ENCODE measurements at regions not wholly inside any gene's neighbourhood (a gene's known extent, or its start where the extent isn't known, plus 50 kb on each side); places are given as distances from the start of the nearest gene placed in this dataset.

DNA sequence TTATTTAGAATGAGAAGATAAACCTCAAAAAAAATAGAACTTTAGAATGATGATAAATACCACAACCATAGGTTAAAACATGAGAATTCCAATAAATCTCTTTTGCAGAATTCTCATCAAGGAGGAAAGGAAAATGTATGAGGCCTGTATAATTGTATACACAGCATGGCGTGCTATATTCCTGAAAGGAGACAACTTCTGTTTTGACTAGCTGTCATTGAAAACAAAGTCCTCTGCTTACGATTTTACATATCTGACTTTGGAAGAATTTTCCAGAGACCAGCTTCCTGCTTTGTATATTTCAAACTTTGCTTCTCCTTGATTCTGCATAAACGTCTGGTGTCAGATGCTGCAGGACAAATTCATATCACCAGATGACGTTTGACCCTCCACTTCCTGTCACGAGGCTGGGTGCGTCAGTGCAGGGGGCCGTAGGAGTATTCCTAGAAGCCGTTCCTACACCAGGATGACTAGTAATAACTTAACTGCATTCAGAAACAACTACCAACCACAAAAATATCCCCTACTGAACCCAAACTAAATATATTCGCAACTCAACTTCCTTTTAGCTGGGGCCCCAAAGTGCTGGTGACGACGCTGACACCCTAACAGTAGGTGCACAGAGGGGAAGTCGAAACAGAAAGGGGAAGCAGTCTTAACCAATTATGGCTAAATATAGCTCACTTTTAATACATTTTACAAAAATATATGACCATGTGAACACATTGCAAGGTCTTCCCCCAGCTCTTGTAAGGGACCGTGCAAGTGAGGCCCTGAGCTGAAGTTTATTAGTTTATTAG, 178.6 kb upstream of the INHBA start:
- in situ Hi-C loops (cut with HindIII; ENCODE audit: low pct_unique_long_range_greater_than_20kb, low sequenced_read_pairs), result no loop called here
- no peak for DNase-seq (ENCODE audit: low read depth, low spot score)

DNA sequence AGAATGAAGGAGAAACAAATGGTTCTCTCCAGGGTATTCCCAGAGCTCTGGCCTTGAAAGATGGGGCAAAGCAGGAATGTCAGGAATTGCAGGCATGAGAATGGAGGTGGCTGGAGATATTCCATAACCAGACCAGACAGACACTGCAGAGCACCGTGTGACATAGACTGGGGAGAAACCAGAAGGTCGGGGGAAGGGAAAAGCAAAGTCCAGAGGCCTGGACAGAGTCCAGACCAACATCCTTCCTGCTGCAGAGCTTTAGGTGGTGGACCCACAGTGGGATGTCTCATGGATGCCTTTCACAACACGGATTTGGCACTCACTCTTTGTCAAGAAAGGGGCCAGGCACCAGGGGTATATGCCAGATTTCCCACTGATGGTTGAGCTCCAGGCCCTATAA, 177.2 kb upstream of the INHBA start:
- in situ Hi-C loops (cut with HindIII; ENCODE audit: low pct_unique_long_range_greater_than_20kb, low sequenced_read_pairs), result no loop called here
- DNase-seq (ENCODE audit: low read depth, low spot score), result no peak

DNA sequence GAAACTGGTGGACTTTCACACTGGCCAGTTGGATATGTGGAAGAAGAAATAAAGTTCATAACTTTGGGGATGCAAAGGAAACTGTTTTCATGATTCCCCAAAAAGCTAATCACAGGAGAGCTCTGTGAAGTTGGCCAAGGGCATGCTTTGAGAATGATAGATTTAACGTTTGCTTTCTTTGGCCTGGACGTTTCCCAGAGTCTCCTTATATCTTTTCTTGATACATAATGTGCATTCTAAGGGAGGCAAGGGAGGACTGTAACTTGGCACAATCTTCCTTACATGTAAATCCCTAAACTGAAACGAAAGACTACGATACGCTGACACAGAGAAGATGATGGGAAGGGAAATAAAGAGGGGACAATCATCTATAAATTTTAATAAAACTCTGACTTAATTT, 176.5 kb upstream of the INHBA start:
- DNase-seq (ENCODE audit: low read depth, low spot score), result no peak
- in situ Hi-C loops (cut with HindIII; ENCODE audit: low pct_unique_long_range_greater_than_20kb, low sequenced_read_pairs), result no loop called here

DNA sequence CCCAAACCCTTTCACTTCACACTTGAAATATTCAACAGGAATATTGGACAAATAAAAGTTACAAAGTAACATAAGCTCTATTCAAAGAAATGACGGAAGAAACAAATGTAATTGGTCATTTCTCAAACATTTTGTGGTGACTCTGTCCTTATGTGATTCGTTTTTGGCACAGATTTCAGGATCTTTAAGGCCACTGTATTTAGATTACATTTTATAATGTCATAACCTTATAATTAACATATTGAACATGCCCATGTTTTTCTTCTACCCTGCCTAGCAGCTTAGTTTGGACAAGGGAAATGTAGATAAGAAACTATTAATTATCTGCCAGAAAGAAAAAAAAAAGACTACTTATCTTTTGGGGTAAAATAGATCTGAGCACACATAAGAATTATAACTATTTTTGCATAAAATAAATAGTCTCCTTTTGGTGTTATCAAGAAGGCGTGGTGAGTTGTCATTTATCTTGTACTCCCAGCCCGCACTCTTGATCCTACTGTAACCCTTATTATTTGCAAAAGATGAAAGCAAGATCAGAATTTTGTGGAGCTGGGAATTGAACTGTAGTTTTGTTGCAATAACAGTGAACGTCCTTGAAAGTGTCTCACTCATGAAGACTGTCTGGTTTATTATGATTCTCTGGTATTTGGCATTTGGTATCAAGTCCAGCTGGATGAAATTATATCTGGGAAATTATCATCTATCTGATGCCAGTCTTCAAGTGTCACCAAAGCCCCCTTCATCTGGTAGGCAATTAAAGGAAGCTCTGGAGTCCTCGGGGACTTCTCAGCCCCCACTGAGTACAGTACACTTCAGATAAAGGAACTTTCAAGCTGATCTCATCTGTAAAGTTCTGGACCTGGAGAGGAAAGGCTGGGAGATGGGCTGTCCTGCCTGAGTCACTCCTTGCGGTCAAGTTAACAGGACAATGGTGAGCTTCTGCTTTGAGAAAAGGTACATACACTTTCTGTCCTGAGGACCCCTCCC, 175.7 kb upstream of the INHBA start:
- in situ Hi-C loops (cut with HindIII; ENCODE audit: low pct_unique_long_range_greater_than_20kb, low sequenced_read_pairs), result no loop called here
- DNase-seq (ENCODE audit: low read depth, low spot score), result no peak

DNA sequence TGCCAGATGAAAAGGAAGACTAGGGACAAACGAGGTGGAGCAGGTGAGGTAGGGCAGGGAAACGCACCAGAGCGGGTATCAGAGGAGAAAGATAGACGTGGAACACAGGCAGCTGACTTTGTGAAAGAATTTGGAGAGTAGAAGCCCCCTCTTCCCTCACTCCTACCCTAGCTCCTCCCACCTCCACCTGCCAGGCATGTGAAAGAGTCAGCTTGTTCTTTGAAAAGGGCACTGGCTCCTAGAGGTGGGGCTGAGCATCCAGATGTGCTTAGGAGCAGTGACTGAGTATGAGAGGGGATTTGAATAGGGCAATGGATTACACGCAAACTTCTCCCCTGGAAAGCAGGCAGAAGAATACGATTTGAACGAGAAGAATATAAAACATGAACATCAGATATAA, 174.2 kb upstream of the INHBA start:
- in situ Hi-C loops (cut with HindIII; ENCODE audit: low pct_unique_long_range_greater_than_20kb, low sequenced_read_pairs), result no loop called here
- DNase-seq (ENCODE audit: low read depth, low spot score), result no peak

DNA sequence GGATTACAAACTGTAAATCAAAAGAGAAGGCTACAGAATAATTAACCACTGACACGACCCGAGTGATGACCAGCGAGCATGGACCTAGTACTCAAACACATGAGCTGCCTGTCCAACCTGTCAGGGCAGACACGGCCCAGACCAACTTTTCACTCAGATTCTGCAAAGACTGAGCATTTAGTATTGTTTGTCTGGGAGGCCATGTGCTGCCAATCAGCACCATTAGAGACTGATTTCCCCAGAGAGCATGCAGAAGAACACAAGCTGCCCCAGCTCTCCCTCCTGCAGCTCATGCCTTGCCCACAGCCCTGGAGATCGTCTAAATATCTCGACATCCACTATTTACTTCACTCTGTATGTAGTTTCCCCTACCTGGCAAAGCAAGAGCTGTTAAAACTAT, 172.6 kb upstream of the INHBA start:
- DNase-seq (ENCODE audit: low read depth, low spot score), result no peak
- in situ Hi-C loops (cut with HindIII; ENCODE audit: low pct_unique_long_range_greater_than_20kb, low sequenced_read_pairs), result no loop called here

DNA sequence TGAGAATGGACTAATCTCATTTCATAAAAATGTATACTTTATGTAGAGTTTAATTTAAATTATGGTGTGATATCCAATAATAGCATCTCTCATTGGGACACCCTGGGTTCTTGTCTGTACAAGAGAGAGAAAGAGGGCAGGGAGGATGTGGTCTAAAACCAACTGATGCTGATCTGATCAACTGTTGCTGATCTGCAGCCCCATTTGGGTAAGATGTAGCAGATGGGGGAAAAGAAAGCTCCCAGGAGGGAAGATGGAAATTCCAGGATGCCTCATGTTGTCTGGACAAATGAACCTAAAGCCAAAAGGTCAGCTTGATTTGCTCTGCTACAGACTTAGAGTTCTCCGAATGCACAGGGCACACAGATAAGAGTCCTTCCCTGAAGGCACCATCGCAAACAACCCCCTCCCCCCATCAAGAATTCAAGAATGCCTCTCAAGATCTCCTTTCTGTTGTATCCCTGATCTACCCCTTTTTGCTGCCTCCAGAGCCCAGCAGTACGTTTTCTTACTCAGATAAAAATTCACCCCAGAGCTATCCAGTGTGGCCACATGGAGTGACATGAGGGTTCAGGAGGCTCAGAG, 171.4 kb upstream of the INHBA start:
- DNase-seq (ENCODE audit: low read depth, low spot score), result no peak
- in situ Hi-C loops (cut with HindIII; ENCODE audit: low pct_unique_long_range_greater_than_20kb, low sequenced_read_pairs), result no loop called here

DNA sequence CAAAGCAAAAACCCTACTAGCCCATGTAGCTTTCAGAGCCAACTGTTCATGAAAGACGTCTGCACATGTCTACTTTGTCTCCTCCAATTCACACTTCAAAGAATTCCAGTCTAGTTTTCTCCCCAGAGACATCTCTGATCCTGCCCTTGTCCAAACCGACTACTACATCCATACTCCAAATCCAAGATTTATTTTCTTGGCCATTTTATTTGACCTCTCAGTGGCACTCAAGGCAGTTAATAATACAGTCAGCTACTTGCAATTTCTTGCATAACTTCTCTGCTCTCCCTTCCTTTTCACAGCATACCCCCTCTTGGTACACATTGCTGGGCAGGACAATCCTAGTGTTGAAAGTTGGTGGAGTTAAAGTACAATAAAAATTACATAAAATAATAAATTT, 170.9 kb upstream of the INHBA start:
- DNase-seq (ENCODE audit: low read depth, low spot score), result no peak
- in situ Hi-C loops (cut with HindIII; ENCODE audit: low pct_unique_long_range_greater_than_20kb, low sequenced_read_pairs), result no loop called here

DNA sequence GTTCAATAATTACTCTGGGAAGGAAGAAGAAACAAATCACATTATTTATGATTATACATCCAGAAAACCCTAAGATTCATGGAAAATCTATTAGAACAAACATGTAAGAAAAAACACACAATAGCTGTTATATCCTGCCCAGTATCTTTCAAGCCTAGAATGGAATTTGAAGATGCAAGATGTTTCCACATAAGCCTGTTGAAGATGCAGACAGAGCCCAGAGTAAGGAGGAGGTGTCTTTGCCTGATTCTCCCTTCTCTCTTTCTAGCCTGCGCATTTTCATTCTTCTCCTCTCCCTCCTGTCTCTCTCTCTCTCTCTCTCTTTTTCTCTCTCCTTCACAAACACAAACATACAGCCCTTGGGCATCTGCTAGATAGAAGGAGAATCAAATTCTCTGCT, 170.1 kb upstream of the INHBA start:
- DNase-seq (ENCODE audit: low read depth, low spot score), result no peak
- in situ Hi-C loops (cut with HindIII; ENCODE audit: low pct_unique_long_range_greater_than_20kb, low sequenced_read_pairs), result no loop called here

DNA sequence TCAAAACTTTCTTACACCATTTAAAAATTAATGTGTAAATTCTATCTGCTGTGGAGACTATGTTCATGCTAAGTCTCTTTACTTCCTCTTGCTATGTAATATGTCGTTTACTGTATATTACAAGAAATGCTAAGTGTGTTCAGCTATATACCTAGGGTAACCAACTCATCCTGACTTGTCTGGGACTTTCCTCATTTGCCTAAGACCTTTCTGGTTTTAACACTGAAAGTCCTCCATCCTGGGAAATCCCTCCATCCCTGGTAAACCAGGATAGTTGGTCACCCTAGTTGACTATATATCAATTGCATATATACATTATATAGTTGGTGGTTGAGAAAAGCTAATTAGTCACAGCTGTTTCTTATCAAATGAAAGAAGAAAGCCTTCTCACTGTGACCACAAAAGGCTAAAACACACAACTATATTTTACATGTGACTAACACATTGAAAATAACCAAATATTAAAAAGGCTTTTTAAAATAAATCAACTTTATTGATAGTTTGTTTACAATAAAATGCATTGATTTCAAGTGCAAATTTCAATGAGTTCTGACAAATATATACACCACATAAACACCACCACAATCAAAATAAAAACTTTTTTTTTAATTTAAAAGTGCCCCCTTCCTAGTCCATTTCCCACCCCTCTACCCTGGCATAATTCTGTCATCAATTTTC, 167.7 kb upstream of the INHBA start:
- no peak for DNase-seq (ENCODE audit: low read depth, low spot score)
- in situ Hi-C loops (cut with HindIII; ENCODE audit: low pct_unique_long_range_greater_than_20kb, low sequenced_read_pairs), result no loop called here

DNA sequence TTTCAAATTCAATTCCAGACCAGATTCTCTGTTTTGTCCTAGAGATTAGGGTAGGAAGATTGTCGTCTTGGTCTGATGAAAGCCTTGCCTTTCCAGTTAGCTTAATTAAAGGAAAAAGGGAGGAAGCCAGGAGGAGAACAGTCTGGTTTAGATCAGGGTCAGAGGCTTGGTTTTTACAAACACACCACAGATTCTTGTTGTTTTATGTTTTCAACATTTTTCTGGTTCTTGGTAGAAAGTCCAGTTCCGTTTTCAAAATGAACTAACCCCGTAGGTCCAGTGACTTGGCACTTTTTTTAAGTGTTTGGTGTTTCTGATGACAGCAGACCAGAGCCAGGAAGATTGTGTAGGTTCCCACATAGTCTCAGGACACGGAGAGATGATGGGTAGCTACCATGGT, 167.1 kb upstream of the INHBA start:
- in situ Hi-C loops (cut with HindIII; ENCODE audit: low pct_unique_long_range_greater_than_20kb, low sequenced_read_pairs), result no loop called here
- DNase-seq (ENCODE audit: low read depth, low spot score), result no peak

DNA sequence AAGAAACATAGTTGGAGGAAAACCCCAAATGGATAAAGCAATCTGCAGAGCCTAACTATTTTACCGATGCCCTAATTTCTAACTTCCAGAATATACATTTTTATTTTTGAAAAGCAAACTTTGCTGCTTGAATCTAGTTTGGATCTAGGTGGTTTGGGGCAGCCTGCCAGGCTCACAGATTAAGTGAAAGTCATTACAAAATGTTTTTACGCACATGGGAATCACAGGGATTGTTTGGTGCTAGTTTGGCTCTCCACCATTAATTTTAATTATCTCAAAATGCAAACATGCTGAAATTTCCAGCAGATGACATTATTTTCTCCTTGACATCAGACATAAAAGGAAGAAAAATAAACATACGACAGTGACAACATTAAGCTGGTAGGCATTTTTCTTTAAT, 166.7 kb upstream of the INHBA start:
- in situ Hi-C loops (cut with HindIII; ENCODE audit: low pct_unique_long_range_greater_than_20kb, low sequenced_read_pairs), result no loop called here
- DNase-seq (ENCODE audit: low read depth, low spot score), result no peak

DNA sequence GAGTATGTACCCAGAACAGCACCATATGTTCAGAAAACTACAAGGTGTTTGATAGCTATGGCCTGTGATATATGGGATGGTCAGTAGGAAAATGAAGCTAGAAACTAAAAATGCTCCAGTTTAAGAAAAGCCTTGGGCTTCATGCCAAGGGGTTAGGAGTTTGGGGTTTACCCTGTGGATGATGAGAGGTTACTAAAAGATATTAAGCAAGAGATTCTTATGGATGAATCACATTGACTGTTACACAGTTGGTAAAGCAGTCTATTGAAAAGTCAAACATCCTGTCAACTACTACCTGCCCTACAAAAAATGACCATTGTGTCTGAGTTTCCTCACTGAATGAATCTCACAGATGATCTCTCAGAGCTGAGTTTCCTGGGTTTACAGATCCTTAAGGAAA, 166.2 kb upstream of the INHBA start:
- in situ Hi-C loops (cut with HindIII; ENCODE audit: low pct_unique_long_range_greater_than_20kb, low sequenced_read_pairs), result no loop called here
- no peak for DNase-seq (ENCODE audit: low read depth, low spot score)

DNA sequence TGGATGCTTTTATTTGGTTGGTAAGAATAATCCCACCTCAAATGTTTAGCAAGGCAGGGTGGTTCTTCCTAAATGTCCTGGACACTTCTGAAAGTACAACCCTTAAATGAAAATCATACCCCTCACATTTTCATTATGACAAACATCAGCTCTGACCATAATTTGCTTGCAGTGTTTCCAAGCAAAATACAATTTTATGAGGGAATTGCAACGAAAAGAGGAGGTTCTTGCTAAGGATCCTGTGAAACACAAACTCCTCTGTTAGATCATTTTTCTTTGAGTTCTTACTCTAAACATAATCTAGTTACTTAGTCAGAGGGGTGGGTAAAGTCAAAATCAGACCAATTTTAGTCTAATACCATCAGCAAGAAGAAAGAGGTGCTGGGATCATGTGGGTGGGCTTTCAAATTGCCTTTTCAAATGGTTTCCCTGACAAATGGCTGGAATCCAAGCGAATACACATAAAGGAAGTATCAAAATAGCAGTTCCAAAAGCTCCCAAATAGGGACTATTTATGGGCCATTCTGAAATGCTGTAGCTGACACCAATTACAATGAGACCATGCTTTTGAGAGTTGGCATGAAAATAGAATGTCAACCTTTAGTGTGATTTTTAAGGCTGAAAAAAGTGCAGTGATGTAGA, 164.9 kb upstream of the INHBA start:
- in situ Hi-C loops (cut with HindIII; ENCODE audit: low pct_unique_long_range_greater_than_20kb, low sequenced_read_pairs), result no loop called here
- DNase-seq (ENCODE audit: low read depth, low spot score), result no peak

DNA sequence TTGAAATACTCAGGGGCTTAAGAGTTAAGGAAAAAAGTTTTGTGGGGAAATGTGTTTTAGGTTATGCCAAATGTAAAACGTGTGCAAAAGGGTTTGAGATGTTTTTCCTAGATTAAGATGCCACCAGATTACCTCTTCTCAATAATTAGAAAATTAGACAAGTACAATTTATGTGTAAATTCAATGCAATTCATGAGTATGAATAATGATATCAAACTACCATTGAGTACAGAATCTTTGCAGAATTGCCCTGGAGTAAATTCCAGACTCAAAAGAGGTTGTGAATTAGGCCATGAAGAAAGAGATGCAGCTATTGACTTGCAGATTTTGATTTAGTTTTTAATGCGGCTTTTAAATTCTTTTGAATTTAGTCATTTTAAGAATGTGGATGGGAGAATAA, 159.4 kb upstream of the INHBA start:
- in situ Hi-C loops (cut with HindIII; ENCODE audit: low pct_unique_long_range_greater_than_20kb, low sequenced_read_pairs), result no loop called here
- no peak for DNase-seq (ENCODE audit: low read depth, low spot score)

DNA sequence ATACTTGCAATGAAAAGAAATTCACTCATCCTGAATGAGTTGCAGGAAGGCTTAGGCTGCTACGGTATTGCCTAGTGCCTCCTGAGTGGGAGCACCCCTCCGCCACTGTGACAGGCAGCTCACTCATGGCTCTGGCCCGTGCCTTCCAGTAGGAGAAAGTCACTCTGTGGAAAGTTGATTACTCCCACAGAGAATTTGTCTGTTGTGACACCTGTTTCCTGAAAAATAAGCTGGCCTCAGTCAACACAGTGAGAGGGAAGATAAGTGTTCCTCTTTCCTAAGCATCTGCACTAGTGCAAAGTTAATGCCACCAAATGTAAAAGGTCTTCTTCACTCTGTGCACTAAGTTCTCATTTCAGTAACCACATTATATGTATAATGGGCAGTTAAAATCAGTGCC, 158.8 kb upstream of the INHBA start:
- no peak for DNase-seq (ENCODE audit: low read depth, low spot score)
- in situ Hi-C loops (cut with HindIII; ENCODE audit: low pct_unique_long_range_greater_than_20kb, low sequenced_read_pairs), result no loop called here

DNA sequence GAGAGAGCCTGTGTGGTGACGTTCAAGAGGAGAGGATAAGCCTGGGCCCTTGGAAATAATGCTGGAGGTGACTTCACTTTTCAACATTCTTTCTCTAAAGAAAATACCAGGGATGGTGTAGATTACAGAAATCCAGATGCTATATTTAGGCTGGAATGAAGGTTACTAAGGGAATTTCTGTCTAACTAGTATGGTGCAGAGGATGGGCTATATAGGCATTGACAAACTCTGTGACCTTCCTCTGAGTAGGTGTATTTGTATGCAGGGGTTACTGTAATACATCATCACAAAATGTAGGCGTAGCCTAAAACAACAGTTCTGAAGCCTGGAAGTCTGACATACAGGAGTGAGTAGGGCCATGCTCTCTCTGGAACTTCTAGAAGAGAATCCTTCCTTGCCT, 155.3 kb upstream of the INHBA start:
- in situ Hi-C loops (cut with HindIII; ENCODE audit: low pct_unique_long_range_greater_than_20kb, low sequenced_read_pairs), result no loop called here
- DNase-seq (ENCODE audit: low read depth, low spot score), result no peak

DNA sequence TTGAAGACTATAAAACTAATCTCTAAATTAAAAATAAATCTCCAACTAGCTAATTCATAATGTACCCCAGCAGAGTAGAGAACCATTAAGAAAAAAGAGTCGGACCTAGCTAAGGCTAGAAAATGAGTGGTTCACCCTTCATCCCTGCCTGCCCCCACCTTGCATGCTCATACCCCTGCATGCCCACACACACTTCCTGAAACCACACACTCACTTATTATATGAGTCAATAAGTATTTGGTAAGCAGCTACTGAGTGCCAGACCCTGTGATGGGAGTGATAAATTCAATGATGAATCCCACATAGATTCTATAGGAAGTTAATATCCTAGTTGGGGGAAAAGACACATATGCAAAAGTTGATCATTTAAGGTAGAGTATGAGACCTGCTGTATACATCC, 152.9 kb upstream of the INHBA start:
- no peak for DNase-seq (ENCODE audit: low read depth, low spot score)
- in situ Hi-C loops (cut with HindIII; ENCODE audit: low pct_unique_long_range_greater_than_20kb, low sequenced_read_pairs), result no loop called here
